ENCODE measurements at regions not wholly inside any gene's neighbourhood (a gene's known extent, or its start where the extent isn't known, plus 50 kb on each side); places are given as distances from the start of the nearest gene placed in this dataset.
"Not testable (repeated sequence)": the region's sequence is repeated elsewhere in the genome, so short reads cannot be mapped to it uniquely, and the experiment has no call there.

DNA sequence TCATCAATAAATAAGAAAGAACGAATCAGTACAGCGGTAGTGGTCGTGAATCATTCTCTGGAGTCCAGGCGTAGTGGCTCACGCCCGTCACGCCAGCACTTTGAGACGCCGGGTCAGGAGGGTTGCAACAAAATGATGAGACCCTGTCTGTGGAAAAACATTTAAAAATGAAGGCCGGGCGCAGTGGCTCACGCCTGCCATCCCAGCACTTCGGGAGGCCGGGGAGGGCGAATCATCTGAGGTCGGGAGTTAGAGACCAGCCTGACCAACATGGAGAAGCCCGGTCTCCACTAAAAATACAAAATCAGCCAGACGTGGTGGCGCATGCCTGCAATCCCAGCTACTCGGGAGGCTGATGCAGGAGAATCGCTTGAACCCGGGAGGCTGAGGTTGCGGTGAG, 111.8 kb upstream of the ANKRD30BL start:
- TF ChIP-seq, protein P1, sequence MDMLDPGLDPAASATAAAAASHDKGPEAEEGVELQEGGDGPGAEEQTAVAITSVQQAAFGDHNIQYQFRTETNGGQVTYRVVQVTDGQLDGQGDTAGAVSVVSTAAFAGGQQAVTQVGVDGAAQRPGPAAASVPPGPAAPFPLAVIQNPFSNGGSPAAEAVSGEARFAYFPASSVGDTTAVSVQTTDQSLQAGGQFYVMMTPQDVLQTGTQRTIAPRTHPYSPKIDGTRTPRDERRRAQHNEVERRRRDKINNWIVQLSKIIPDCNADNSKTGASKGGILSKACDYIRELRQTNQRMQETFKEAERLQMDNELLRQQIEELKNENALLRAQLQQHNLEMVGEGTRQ (IDR thresholded peaks at IDR 0.05; ENCODE audit: borderline replicate concordance, low read depth, low read length), result not testable (repeated sequence)
- not testable (repeated sequence) for TF ChIP-seq MAX (IDR thresholded peaks at IDR 0.05; ENCODE audit: low read depth); NFIC (IDR thresholded peaks at IDR 0.05; ENCODE audit: borderline replicate concordance)
- TF ChIP-seq, protein P2, sequence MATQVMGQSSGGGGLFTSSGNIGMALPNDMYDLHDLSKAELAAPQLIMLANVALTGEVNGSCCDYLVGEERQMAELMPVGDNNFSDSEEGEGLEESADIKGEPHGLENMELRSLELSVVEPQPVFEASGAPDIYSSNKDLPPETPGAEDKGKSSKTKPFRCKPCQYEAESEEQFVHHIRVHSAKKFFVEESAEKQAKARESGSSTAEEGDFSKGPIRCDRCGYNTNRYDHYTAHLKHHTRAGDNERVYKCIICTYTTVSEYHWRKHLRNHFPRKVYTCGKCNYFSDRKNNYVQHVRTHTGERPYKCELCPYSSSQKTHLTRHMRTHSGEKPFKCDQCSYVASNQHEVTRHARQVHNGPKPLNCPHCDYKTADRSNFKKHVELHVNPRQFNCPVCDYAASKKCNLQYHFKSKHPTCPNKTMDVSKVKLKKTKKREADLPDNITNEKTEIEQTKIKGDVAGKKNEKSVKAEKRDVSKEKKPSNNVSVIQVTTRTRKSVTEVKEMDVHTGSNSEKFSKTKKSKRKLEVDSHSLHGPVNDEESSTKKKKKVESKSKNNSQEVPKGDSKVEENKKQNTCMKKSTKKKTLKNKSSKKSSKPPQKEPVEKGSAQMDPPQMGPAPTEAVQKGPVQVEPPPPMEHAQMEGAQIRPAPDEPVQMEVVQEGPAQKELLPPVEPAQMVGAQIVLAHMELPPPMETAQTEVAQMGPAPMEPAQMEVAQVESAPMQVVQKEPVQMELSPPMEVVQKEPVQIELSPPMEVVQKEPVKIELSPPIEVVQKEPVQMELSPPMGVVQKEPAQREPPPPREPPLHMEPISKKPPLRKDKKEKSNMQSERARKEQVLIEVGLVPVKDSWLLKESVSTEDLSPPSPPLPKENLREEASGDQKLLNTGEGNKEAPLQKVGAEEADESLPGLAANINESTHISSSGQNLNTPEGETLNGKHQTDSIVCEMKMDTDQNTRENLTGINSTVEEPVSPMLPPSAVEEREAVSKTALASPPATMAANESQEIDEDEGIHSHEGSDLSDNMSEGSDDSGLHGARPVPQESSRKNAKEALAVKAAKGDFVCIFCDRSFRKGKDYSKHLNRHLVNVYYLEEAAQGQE (IDR thresholded peaks at IDR 0.05; ENCODE audit: low read depth, low read length), result not testable (repeated sequence)
